ENCODE measurements at regions not wholly inside any gene's neighbourhood (a gene's known extent, or its start where the extent isn't known, plus 50 kb on each side); places are given as distances from the start of the nearest gene placed in this dataset.

DNA sequence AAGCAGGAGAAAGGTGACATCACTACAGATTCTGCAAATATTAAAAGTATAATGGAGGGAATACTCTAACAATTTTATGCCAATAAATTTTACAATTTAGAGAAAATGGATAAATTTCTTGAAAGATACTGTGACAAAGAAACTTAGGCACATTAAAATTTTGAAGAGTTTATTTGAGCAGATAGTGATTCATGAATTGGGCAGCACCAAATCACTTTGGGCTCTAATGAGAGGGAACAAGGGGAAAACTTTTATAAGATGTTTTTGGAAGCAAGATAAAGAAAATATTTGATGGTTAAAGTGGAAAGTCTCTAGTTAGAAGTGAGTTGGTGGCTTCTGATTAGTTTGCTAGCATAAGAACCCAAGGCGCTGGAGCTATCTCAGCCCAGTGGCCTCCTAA, 55.2 kb upstream of the FMN2 start:
- TF ChIP-seq, protein P1, sequence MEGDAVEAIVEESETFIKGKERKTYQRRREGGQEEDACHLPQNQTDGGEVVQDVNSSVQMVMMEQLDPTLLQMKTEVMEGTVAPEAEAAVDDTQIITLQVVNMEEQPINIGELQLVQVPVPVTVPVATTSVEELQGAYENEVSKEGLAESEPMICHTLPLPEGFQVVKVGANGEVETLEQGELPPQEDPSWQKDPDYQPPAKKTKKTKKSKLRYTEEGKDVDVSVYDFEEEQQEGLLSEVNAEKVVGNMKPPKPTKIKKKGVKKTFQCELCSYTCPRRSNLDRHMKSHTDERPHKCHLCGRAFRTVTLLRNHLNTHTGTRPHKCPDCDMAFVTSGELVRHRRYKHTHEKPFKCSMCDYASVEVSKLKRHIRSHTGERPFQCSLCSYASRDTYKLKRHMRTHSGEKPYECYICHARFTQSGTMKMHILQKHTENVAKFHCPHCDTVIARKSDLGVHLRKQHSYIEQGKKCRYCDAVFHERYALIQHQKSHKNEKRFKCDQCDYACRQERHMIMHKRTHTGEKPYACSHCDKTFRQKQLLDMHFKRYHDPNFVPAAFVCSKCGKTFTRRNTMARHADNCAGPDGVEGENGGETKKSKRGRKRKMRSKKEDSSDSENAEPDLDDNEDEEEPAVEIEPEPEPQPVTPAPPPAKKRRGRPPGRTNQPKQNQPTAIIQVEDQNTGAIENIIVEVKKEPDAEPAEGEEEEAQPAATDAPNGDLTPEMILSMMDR (IDR thresholded peaks at IDR 0.05), result no peak
- Histone ChIP-seq H3K27me3 (no peaks in the 10 kb centered on the region), H3K36me3 (no peaks in the 10 kb centered on the region), H3K9me3 (no peaks in the 10 kb centered on the region), H3K4me1 (no peaks in the 10 kb centered on the region), H3K4me3 (no peak overlapping the region), H3K27ac (no peak overlapping the region)
- DNase-seq, result no peak
- ATAC-seq, result no peak
- intact Hi-C loops (cut with DNase I), result no loop called here

All from upper lobe of right lung (tissue), 1 donor.